HEK293 (cell line): ENCODE measurements at regions not wholly inside any gene's neighbourhood (a gene's known extent, or its start where the extent isn't known, plus 50 kb on each side); places are given as distances from the start of the nearest gene placed in this dataset.

Experiments used
- MYNN ChIP-seq: fragments of 450-650 bp; formaldehyde crosslinking; IDR thresholded peaks from 2 replicates; pipeline ENCODE4 v1.5.1; 2016; ENCODE audit warnings: missing biosample characterization, missing genetic modification characterization, borderline replicate concordance
- MZF1 ChIP-seq: fragments of 450-650 bp; formaldehyde crosslinking; IDR thresholded peaks from 2 replicates; pipeline ENCODE4 v1.5.1; 2017; ENCODE audit warnings: missing biosample characterization, missing genetic modification characterization, borderline replicate concordance
- YY1 ChIP-seq: fragments of 450-650 bp; formaldehyde crosslinking; IDR thresholded peaks from 2 replicates; pipeline ENCODE4 v1.5.1; 2018; ENCODE audit warnings: missing biosample characterization, missing genetic modification characterization
- ZNF747 ChIP-seq: fragments of 450-650 bp; formaldehyde crosslinking; IDR thresholded peaks from 2 replicates; pipeline ENCODE4 v1.5.1; 2016; ENCODE audit warnings: missing biosample characterization, missing genetic modification characterization
- TF ChIP-seq, protein P1 (sequence below): fragments of 450-650 bp; formaldehyde crosslinking; IDR thresholded peaks from 2 replicates; pipeline ENCODE4 v1.5.1; 2016; ENCODE audit warnings: missing biosample characterization, missing genetic modification characterization

DNA sequence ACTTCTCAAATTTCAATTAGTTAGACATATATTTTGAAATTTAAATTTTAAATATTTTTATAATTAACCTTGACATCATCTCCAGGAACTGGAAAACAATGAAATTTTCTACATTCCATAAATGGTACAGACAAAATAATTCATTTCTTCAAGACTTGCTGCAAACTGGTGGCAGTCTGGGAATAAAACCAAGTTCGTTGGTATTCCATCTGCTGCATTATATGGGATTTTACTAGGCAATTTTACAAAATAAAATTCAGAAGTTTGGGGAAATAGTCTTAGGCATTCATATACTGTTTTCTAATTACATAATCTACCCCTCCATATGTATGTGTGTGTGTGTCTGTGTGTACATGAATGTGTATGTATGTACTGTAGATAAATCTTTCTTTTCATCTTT is 984.6 kb upstream of the KCND2 start:
- TF ChIP-seq MZF1 (no peak), YY1 (tag by site-specific recombination) (no peak), ZNF747 (tag by site-specific recombination) (no peak), MYNN (tag by site-specific recombination) (no peak)
- TF ChIP-seq, protein P1, sequence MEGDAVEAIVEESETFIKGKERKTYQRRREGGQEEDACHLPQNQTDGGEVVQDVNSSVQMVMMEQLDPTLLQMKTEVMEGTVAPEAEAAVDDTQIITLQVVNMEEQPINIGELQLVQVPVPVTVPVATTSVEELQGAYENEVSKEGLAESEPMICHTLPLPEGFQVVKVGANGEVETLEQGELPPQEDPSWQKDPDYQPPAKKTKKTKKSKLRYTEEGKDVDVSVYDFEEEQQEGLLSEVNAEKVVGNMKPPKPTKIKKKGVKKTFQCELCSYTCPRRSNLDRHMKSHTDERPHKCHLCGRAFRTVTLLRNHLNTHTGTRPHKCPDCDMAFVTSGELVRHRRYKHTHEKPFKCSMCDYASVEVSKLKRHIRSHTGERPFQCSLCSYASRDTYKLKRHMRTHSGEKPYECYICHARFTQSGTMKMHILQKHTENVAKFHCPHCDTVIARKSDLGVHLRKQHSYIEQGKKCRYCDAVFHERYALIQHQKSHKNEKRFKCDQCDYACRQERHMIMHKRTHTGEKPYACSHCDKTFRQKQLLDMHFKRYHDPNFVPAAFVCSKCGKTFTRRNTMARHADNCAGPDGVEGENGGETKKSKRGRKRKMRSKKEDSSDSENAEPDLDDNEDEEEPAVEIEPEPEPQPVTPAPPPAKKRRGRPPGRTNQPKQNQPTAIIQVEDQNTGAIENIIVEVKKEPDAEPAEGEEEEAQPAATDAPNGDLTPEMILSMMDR = no peak
